ENCODE measurements at regions not wholly inside any gene's neighbourhood (a gene's known extent, or its start where the extent isn't known, plus 50 kb on each side); places are given as distances from the start of the nearest gene placed in this dataset.

GRCh38 chr20:17806739-17807441 is 107.1 kb downstream of the BANF2 start:
- Histone ChIP-seq H3K4me1 (no peaks in the 10 kb centered on the region), H3K4me2 (no peak overlapping the region), H3K27ac (no peak overlapping the region), H3K9me3 (no peaks in the 10 kb centered on the region), H3K4me3 (no peak overlapping the region)
- TF ChIP-seq RFX5 (IDR thresholded peaks at IDR 0.05) (no peak), EHF (CRISPR knock-in tag; IDR thresholded peaks at IDR 0.05) (no peak), KDM1A (IDR thresholded peaks at IDR 0.05; ENCODE audit: low read depth) (no peak), EP300 (IDR thresholded peaks at IDR 0.05) (no peak), JUN (IDR thresholded peaks at IDR 0.05) (no peak)
- FAIRE-seq (no peak), DNase-seq (ENCODE audit: low read depth in 1 of 2, low spot score in 1 of 2) (no peak), ATAC-seq (no peak)
- POLR2A ChIA-PET: no interaction called here
- CTCF ChIA-PET: interaction anchor here (1.4 to 1.7 kb wide), 3 partner anchors 15 to 126 kb away, joined by 4 read pairs; no protein-coding TSS in a partner anchor
- 80% methylated on average over 24 of the region's 26 CpGs for WGBS (ENCODE audit: missing lambda C conversion rate)

- CTCF ChIA-PET: interaction anchor here (1.4 to 1.7 kb wide), 3 partner anchors 16 to 126 kb away, joined by 4 read pairs; no protein-coding TSS in a partner anchor
- ATAC-seq: no peak
- no peak overlapping the region for H3K27ac ChIP-seq
- 79% methylated on average over 7 of the region's 7 CpGs for WGBS (ENCODE audit: missing lambda C conversion rate)
- H3K9me3 ChIP-seq: no peaks in the 10 kb centered on the region
- POLR2A ChIA-PET: interaction anchor here (0.7 kb wide), 1 partner anchor 31 kb away, joined by 6 read pairs; no protein-coding TSS in a partner anchor
- TF ChIP-seq BCL3 (IDR thresholded peaks at IDR 0.05) (no peak), ELK1 (IDR thresholded peaks at IDR 0.05; ENCODE audit: low read depth, low read length) (no peak), KDM1A (IDR thresholded peaks at IDR 0.05; ENCODE audit: low read depth) (no peak), ESRRA (IDR thresholded peaks at IDR 0.05; ENCODE audit: borderline replicate concordance, low read length) (no peak), REST (IDR thresholded peaks at IDR 0.05) (no peak), HOXB13 (CRISPR knock-in tag; IDR thresholded peaks at IDR 0.05; ENCODE audit: low read depth) (no peak), TP53 (CRISPR knock-in tag; IDR thresholded peaks at IDR 0.05) (no peak), CEBPB (IDR thresholded peaks at IDR 0.05) (no peak)
- H3K4me1 ChIP-seq: no peaks in the 10 kb centered on the region
- FAIRE-seq: no peak
- DNase-seq (ENCODE audit: low read depth in 1 of 2, low spot score in 1 of 2): no peak
- H3K4me2 ChIP-seq: no peak overlapping the region
- H3K4me3 ChIP-seq: no peak overlapping the region
Observed at GRCh38 chr20:17806107-17806506, 106.3 kb downstream of the BANF2 start.

- Histone ChIP-seq H3K4me1 (no peaks in the 10 kb centered on the region), H3K9me3 (no peaks in the 10 kb centered on the region), H3K4me2 (no peak overlapping the region), H3K27ac (no peak overlapping the region), H3K4me3 (no peak overlapping the region)
- ATAC-seq (no peak), DNase-seq (ENCODE audit: low read depth in 1 of 2, low spot score in 1 of 2) (no peak), FAIRE-seq (no peak)
- ChIA-PET POLR2A (no interaction called here), CTCF (interaction anchor here (0.9 kb wide), 1 partner anchor 12 kb away, joined by 5 read pairs; no protein-coding TSS in a partner anchor)
- 39% methylated on average over 2 of the region's 2 CpGs for WGBS (ENCODE audit: missing lambda C conversion rate)
- TF ChIP-seq ELK1 (IDR thresholded peaks at IDR 0.05; ENCODE audit: low read depth, low read length) (no peak), CBX8 (IDR thresholded peaks at IDR 0.05) (no peak), GATA3 (IDR thresholded peaks at IDR 0.05; ENCODE audit: borderline replicate concordance) (no peak), HEYL (CRISPR knock-in tag; IDR thresholded peaks at IDR 0.05) (no peak), RFX5 (IDR thresholded peaks at IDR 0.05) (no peak), CTCF (IDR thresholded peaks at IDR 0.05) (no peak), NFE2L2 (conservative IDR thresholded peaks at IDR 0.05; ENCODE audit: low read length) (no peak), BHLHE40 (IDR thresholded peaks at IDR 0.05; ENCODE audit: low read depth, low read length) (no peak), PHF8 (IDR thresholded peaks at IDR 0.05; ENCODE audit: borderline replicate concordance, low read depth) (no peak), RARB (CRISPR knock-in tag; IDR thresholded peaks at IDR 0.05) (no peak), HOXA7 (CRISPR knock-in tag; IDR thresholded peaks at IDR 0.05) (no peak), ESRRA (IDR thresholded peaks at IDR 0.05; ENCODE audit: borderline replicate concordance, low read length) (no peak), EP300 (IDR thresholded peaks at IDR 0.05) (no peak), CHD4 (IDR thresholded peaks at IDR 0.05; ENCODE audit: borderline replicate concordance) (no peak), JUNB (IDR thresholded peaks at IDR 0.05) (no peak), RCOR1 (IDR thresholded peaks at IDR 0.05; ENCODE audit: low read depth, low read length) (no peak), RNF2 (IDR thresholded peaks at IDR 0.05; ENCODE audit: borderline replicate concordance, low read depth) (no peak)
Observed at GRCh38 chr20:17803765-17804164, 104.0 kb downstream of the BANF2 start.
